ENCODE measurements at regions not wholly inside any gene's neighbourhood (a gene's known extent, or its start where the extent isn't known, plus 50 kb on each side); places are given as distances from the start of the nearest gene placed in this dataset.

DNA sequence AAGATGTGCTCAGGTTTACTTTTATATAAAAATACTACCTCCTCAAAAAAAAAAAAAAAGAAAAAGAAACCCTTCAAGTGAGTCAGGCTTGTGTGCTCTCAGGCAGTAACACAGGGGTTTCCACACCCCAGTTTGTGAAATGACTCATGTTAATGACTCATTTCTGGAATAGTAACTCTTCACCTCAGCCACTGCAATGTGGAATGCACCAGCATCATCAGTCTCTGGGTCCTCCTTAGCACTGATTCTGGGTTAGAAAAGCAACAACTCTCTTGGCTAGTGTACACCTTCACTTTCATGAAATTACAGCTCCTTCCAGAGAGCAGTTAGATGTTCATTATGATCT is 110.6 kb downstream of the EMX2 start:
- no peaks in the 10 kb centered on the region for H3K79me2 ChIP-seq (ENCODE audit: insufficient read depth, low read length)
- Mint-ChIP-seq H3K36me3 (no peaks in the 10 kb centered on the region), H3K4me1 (no peaks in the 10 kb centered on the region), H3K27me3 (ENCODE audit: low read depth in 3 of 3) (peaks cover 0 to 8% (median 1%) of the 10 kb centered on the region in 3 donors), H3K4me3 (no peak overlapping the region), H3K9me3 (peaks cover 0 to 8% (median 0%) of the 10 kb centered on the region in 7 donors), H3K27ac (no peak overlapping the region)
- H3K4me3 ChIP-seq (replicated peaks in 1 of 3; ENCODE audit: low read depth in 2 of 3, low read length in 3 of 3): no peak overlapping the region
- no peak overlapping the region for H3K4me2 ChIP-seq (replicated peaks; ENCODE audit: extremely low read depth, low read length, poor library complexity, severe bottlenecking)
- H3K9ac ChIP-seq (ENCODE audit: insufficient read depth, low read length, poor library complexity, severe bottlenecking): no peak overlapping the region
- H2AFZ ChIP-seq (ENCODE audit: insufficient read depth, low read depth, low read length, poor library complexity, severe bottlenecking): no peak overlapping the region
- no peaks in the 10 kb centered on the region for H3K27me3 ChIP-seq (ENCODE audit: control insufficient read depth in 2 of 2, insufficient read depth in 2 of 2, low read length in 2 of 2)
- intact Hi-C loops (cut with micrococcal nuclease): no loop called here
- DNase-seq: no peak
- no peaks in the 10 kb centered on the region for H3K36me3 ChIP-seq (replicated peaks in 1 of 2; ENCODE audit: control insufficient read depth in 1 of 2, insufficient read depth in 2 of 2, low read length in 2 of 2)
- no peaks in the 10 kb centered on the region for H3K4me1 ChIP-seq (ENCODE audit: control insufficient read depth in 1 of 2, insufficient read depth in 2 of 2, low read length in 2 of 2)
- no peak overlapping the region for H3K27ac ChIP-seq (ENCODE audit: low read depth in 1 of 2, low read length in 2 of 2)
- peaks cover 0 to 3% of the 10 kb centered on the region in 2 donors for H3K9me3 ChIP-seq (replicated peaks in 1 of 2; ENCODE audit: control insufficient read depth in 1 of 2, insufficient read depth in 1 of 2, low read length in 2 of 2)
- H4K20me1 ChIP-seq (ENCODE audit: insufficient read depth, low read length): no peaks in the 10 kb centered on the region
- TF ChIP-seq, protein P1, sequence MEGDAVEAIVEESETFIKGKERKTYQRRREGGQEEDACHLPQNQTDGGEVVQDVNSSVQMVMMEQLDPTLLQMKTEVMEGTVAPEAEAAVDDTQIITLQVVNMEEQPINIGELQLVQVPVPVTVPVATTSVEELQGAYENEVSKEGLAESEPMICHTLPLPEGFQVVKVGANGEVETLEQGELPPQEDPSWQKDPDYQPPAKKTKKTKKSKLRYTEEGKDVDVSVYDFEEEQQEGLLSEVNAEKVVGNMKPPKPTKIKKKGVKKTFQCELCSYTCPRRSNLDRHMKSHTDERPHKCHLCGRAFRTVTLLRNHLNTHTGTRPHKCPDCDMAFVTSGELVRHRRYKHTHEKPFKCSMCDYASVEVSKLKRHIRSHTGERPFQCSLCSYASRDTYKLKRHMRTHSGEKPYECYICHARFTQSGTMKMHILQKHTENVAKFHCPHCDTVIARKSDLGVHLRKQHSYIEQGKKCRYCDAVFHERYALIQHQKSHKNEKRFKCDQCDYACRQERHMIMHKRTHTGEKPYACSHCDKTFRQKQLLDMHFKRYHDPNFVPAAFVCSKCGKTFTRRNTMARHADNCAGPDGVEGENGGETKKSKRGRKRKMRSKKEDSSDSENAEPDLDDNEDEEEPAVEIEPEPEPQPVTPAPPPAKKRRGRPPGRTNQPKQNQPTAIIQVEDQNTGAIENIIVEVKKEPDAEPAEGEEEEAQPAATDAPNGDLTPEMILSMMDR (IDR thresholded peaks at IDR 0.05): no peak

DNA sequence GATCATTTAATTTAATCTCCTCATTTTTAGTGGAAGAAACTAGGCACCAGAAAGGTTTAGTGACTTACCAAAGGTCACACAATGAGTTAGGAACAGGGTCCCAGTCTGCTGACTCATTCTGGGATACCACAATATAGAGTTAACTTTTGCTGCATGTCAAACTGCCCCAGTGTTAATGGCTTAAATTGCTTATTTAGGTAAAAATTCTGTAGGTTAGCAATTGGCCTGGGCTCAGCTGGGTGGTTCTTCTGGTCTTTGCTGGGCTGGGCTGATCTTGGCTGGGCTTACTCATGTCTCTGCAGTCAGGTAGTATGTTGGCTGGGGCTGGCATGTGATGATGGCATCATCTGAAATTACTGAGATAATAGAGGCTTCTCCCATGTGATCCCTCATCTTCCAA is 111.6 kb downstream of the EMX2 start:
- Histone ChIP-seq H3K9me3 (replicated peaks in 1 of 2; ENCODE audit: control insufficient read depth in 1 of 2, insufficient read depth in 1 of 2, low read length in 2 of 2) (peaks cover 0 to 3% of the 10 kb centered on the region in 2 donors), H3K4me2 (replicated peaks; ENCODE audit: extremely low read depth, low read length, poor library complexity, severe bottlenecking) (no peak overlapping the region), H2AFZ (ENCODE audit: insufficient read depth, low read depth, low read length, poor library complexity, severe bottlenecking) (no peak overlapping the region), H3K27ac (ENCODE audit: low read depth in 1 of 2, low read length in 2 of 2) (no peak overlapping the region), H4K20me1 (ENCODE audit: insufficient read depth, low read length) (no peaks in the 10 kb centered on the region), H3K9ac (ENCODE audit: insufficient read depth, low read length, poor library complexity, severe bottlenecking) (no peak overlapping the region), H3K79me2 (ENCODE audit: insufficient read depth, low read length) (no peaks in the 10 kb centered on the region), H3K27me3 (ENCODE audit: control insufficient read depth in 2 of 2, insufficient read depth in 2 of 2, low read length in 2 of 2) (no peaks in the 10 kb centered on the region), H3K4me1 (ENCODE audit: control insufficient read depth in 1 of 2, insufficient read depth in 2 of 2, low read length in 2 of 2) (no peaks in the 10 kb centered on the region), H3K36me3 (replicated peaks in 1 of 2; ENCODE audit: control insufficient read depth in 1 of 2, insufficient read depth in 2 of 2, low read length in 2 of 2) (no peaks in the 10 kb centered on the region), H3K4me3 (replicated peaks in 1 of 3; ENCODE audit: low read depth in 2 of 3, low read length in 3 of 3) (no peak overlapping the region)
- intact Hi-C loops (cut with micrococcal nuclease): no loop called here
- TF ChIP-seq, protein P1 (IDR thresholded peaks at IDR 0.05): no peak
- Mint-ChIP-seq H3K4me3 (no peak overlapping the region), H3K4me1 (no peaks in the 10 kb centered on the region), H3K36me3 (no peaks in the 10 kb centered on the region), H3K27ac (no peak overlapping the region), H3K27me3 (ENCODE audit: low read depth in 3 of 3) (peaks cover 0 to 8% (median 1%) of the 10 kb centered on the region in 3 donors), H3K9me3 (peaks cover 0 to 8% (median 0%) of the 10 kb centered on the region in 7 donors)
- no peak for DNase-seq

Data from CD14-positive monocyte (primary cell).